HG03039 (cell line): ENCODE measurements at regions not wholly inside any gene's neighbourhood (a gene's known extent, or its start where the extent isn't known, plus 50 kb on each side); places are given as distances from the start of the nearest gene placed in this dataset.

Source experiments
- ATAC-seq: cut with Tn5 transposase; IDR thresholded peaks from one replicate; pipeline ENCODE4 v1.9.1; 2021; ENCODE audit warnings: mild to moderate bottlenecking, moderate library complexity; ENCODE audit not compliant: unreplicated experiment

- ATAC-seq: no peak
Observed at GRCh38 chr10:124219062-124219461, 125.7 kb upstream of the CHST15 start.

GRCh38 chr10:124217906-124218804, 124.8 kb upstream of the CHST15 start:
- no peak for ATAC-seq

- ATAC-seq: no peak
Observed at GRCh38 chr10:124217031-124217430, 123.6 kb upstream of the CHST15 start.

GRCh38 chr10:124214610-124215375, 121.4 kb upstream of the CHST15 start:
- no peak for ATAC-seq

- no peak for ATAC-seq
Observed at GRCh38 chr10:124213899-124214510, 120.6 kb upstream of the CHST15 start.

GRCh38 chr10:124213471-124213870, 120.1 kb upstream of the CHST15 start:
- ATAC-seq: no peak

- ATAC-seq: no peak
Observed at GRCh38 chr10:124212702-124213101, 119.3 kb upstream of the CHST15 start.

- ATAC-seq: no peak
Observed at GRCh38 chr10:124211921-124212320, 118.5 kb upstream of the CHST15 start.

- no peak for ATAC-seq
Observed at GRCh38 chr10:124210263-124210662, 116.9 kb upstream of the CHST15 start.

- ATAC-seq: no peak
Observed at GRCh38 chr10:124207391-124207790, 114.0 kb upstream of the CHST15 start.

- no peak for ATAC-seq
Observed at GRCh38 chr10:124206616-124207015, 113.2 kb upstream of the CHST15 start.

- ATAC-seq: no peak
Observed at GRCh38 chr10:124205432-124205831, 112.0 kb upstream of the CHST15 start.

GRCh38 chr10:124204726-124205125, 111.3 kb upstream of the CHST15 start:
- ATAC-seq: no peak

- no peak for ATAC-seq
Observed at GRCh38 chr10:124200011-124200410, 106.6 kb upstream of the CHST15 start.

GRCh38 chr10:124198871-124199270, 105.5 kb upstream of the CHST15 start:
- ATAC-seq: no peak

- ATAC-seq: no peak
Observed at GRCh38 chr10:124198125-124198501, 104.7 kb upstream of the CHST15 start.

- no peak for ATAC-seq
Observed at GRCh38 chr10:124197371-124198124, 104.2 kb upstream of the CHST15 start.

GRCh38 chr10:124196659-124197058, 103.3 kb upstream of the CHST15 start:
- ATAC-seq: no peak

- ATAC-seq: no peak
Observed at GRCh38 chr10:124194199-124194824, 100.9 kb upstream of the CHST15 start.

GRCh38 chr10:124193309-124193696, 99.9 kb upstream of the CHST15 start:
- no peak for ATAC-seq
